ENCODE measurements at regions not wholly inside any gene's neighbourhood (a gene's known extent, or its start where the extent isn't known, plus 50 kb on each side); places are given as distances from the start of the nearest gene placed in this dataset.

GRCh38 chr12:93180566-93180965 lies 197.2 kb upstream of the NUDT4 start:
- no peak for DNase-seq

DNA sequence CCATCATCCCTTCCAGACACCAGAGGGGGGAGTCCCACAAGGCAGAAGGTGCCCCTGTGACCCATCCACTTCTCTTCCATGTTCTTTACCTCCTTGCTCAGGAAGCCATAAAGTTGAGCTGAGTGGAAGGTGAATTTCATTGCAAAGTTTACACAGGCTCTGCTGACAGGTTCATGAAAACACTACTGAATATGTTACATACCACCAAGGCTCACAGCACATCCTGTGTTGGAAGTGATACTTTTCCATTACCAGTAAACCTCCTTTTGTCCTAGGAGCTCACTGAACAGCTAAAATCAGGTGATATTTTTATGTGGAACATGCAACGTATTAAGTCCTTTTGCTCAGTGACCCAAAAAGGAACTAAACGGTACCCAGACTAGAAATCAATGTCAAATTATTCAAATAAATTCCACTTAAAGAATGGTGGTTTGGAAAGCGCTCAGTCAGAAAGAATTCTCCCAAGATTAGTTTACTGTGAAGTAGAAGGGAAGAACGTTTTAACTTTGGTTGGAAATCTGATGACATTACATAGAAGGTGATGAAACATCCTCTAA lies 196.2 kb upstream of the NUDT4 start:
- no peak for DNase-seq

GRCh38 chr12:93183940-93184671 lies 193.6 kb upstream of the NUDT4 start:
- peak in 8 of 14 donors; percentile 14 to 51 (median 46) for DNase-seq

- peak in 3 of 14 donors; percentile 29 to 50 (median 47) for DNase-seq
Measured at GRCh38 chr12:93184672-93185368, 192.9 kb upstream of the NUDT4 start.

DNA sequence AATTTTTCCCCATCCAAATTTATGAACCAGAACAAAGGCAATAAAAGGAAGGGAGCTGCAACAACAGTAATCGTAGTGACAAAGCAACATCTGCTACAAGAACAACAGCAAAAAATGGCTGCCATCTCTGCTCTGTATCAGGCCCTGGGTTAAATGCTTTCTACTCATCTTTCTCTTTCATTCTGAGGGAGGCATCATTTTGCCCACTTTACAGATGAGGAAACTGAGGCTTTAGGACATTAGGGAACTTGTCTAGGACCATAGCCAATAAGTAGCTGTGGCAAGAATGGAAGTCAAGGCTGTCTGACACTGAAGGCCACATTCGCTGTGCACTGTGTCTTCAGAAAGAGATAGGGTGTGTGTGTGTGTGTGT lies 192.4 kb upstream of the NUDT4 start:
- no peak for DNase-seq

DNA sequence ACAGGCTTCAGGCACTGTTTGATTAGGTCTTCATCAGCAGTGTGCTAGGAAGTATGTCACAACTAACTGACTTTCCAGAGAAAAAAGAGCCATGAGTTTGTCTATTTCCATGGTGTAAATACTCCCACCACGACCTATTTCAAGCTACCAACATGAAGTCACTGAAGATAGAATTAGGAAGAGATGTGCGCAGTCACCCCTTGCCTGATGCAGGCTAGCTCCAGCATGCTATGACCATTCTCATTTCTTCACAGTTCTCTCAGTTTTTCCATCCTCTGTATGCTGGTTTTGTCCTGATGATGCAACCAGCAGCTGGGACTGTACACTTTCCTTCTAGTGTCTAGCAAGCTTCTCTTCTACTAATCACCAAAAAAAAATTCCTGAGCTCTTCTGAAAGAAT lies 191.6 kb upstream of the NUDT4 start:
- DNase-seq: no peak

GRCh38 chr12:93186621-93187020 lies 191.1 kb upstream of the NUDT4 start:
- no peak for DNase-seq

DNA sequence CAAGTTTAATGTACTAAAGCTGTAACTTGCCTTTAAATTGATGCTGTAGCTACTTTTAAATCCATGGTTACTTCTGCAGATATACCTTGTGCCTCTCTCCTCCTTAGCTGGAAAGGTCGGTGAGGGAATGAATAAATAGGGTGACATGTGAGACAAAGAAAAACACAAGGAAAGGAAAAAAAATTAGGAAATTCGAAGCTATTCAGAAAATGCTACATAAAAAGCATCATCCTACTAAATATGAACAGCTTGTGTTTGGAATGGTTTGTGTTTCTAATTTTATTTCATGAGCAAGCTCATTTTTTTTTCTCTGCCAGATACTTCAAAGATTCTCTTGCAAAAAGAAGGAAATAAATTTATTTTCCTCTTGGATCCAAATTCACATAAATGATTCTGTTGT lies 186.3 kb upstream of the NUDT4 start:
- DNase-seq: no peak

DNA sequence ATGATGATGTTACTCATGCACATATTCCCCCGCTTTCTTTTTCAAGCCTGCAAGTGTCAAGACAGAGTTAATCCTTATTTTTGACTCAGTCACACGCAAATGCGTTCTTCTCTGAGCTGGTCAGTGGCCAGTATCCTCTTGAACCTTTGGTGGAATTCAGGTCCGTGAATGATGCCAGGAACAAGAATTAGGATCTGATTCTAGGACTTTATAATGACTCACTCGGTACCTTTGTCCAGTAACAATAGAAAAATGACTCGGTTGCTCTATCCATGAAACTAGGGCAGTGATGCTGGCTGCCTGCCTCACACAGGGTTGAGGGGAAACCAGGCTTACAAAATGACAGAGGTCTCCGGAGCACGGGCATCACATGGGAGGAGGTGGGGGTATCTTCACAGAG lies 185.8 kb upstream of the NUDT4 start:
- peak in 4 of 14 donors; percentile 10 to 81 (median 27) for DNase-seq

GRCh38 chr12:93192878-93193277 lies 184.8 kb upstream of the NUDT4 start:
- no peak for DNase-seq

DNA sequence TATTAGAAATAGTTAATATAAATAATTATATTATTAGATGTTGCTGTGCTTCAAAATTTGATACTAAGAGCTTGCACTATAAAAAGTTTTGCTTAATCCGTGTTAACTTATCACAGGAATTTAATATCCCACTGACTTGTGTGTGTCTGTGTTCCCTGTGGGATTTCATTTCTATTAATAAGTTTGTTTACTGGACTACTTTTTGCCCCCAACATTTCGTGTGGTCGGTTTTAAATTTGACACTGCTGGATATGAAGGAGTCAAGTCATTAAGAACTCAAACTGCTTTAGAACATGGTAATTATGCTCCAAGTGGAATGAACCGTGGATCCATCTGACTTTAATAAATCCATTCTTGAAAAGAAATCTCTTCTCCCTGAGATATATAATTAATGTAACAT lies 182.2 kb upstream of the NUDT4 start:
- no peak for DNase-seq

GRCh38 chr12:93197067-93197593 lies 180.6 kb upstream of the NUDT4 start:
- DNase-seq: no peak

GRCh38 chr12:93198086-93198485 lies 179.6 kb upstream of the NUDT4 start:
- peak in 1 of 14 donors; percentile 33 for DNase-seq

GRCh38 chr12:93199831-93200236 lies 177.9 kb upstream of the NUDT4 start:
- DNase-seq: no peak

DNA sequence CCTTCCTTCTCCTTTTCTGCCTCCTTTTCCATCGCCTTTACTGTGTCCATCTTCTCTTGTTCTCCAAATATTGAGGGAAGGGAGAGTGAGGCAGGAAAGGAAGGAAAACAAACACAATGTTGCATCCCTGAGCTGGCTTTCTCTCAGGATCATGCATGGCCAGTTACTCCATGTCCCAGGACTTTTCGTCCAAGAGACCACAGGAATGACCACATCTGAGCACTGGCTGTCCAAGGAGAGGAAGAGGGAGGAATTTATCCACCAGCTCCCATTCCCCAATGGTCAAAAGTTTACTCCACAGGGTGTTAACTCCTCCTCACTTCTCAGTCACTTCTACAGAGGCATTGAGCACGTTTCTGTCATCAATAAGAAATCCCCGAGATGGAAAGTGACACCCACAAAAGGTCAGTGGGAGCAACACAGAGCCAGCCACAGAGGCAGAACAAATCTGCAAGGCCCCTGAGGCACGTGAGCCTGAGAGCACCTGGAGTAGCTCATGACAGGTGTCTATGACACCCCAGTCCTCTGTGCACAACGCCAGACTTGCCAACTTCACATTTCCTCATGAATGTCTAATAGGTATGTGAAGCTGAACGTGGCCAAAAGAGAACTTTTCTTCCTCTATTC lies 177.3 kb upstream of the NUDT4 start:
- no peak for DNase-seq

- DNase-seq: no peak
Measured at GRCh38 chr12:93201990-93202389, 175.7 kb upstream of the NUDT4 start.

GRCh38 chr12:93202688-93203087 lies 175.0 kb upstream of the NUDT4 start:
- DNase-seq: no peak

- no peak for DNase-seq
Measured at GRCh38 chr12:93203361-93203760, 174.4 kb upstream of the NUDT4 start.

DNA sequence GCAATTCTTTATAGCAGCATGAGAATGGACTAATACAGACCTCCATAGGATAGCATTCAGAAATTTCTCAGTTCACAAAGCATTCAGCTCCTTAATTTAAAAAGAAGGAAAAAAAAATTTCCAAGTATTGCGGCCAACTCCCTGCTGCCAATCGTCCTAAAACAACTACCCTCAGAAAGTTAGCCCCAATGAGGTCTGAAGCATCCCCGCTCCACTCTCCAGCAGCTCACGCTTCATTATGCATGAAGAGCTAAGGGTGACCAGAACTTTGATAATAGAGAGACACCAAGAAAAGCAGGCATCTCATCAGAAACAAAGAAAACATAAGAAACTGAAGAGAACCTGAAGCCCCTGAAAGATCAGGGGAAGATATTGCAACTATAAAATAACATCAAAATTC lies 172.8 kb upstream of the NUDT4 start:
- no peak for DNase-seq

DNA sequence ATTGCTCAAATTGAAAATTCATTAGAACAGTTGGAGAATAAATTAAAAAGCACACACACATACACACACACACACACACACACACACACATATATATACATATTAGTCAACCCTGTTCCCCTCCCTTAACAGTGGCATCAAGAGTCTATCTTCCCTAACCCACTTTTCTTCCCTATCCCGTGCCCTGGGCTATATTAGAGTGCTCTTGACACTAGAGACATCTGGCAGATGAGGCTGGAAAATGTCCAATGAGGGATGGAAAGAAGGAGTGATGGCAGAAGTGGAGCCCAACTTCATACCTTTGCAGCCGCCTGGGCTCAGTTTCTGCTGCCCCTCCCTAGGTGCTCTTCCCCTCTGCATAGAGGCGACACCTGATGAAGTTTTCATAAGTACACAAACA lies 172.4 kb upstream of the NUDT4 start:
- DNase-seq: no peak

- DNase-seq: no peak
Measured at GRCh38 chr12:93208011-93208410, 169.7 kb upstream of the NUDT4 start.

GRCh38 chr12:93214523-93215289 lies 163.0 kb upstream of the NUDT4 start:
- DNase-seq: no peak

Measured in C1 segment of cervical spinal cord (tissue), 14 donors.